Small intestine (tissue), 7 donors: ENCODE measurements at regions not wholly inside any gene's neighbourhood (a gene's known extent, or its start where the extent isn't known, plus 50 kb on each side); places are given as distances from the start of the nearest gene placed in this dataset.
"Not testable (repeated sequence)": the region's sequence is repeated elsewhere in the genome, so short reads cannot be mapped to it uniquely, and the experiment has no call there.

Source experiments
- DNase-seq, 2 donors: peaks; one replicate each; pipeline versions ENCODE4 v3.0.0 to v3.0.0-alpha.2; 2013
- FAIRE-seq: peaks from 2 replicates; lab custom pipeline; 2012; peaks lifted over from hg19 to GRCh38; lab: Jason Lieb, UNC
- H3K27ac ChIP-seq, 3 donors: one replicate each; pipeline ENCODE4 v1.5.1; 2013; ENCODE audit warnings: low read length in 2 of 3, mild to moderate bottlenecking in 2 of 3, control low read depth in 1 of 3, inconsistent platforms in 1 of 3, low read depth in 1 of 3, moderate library complexity in 1 of 3
- H3K27me3 ChIP-seq, 3 donors: one replicate each; pipeline ENCODE4 v1.6.1; 2013; ENCODE audit warnings: low read length in 3 of 3, inconsistent platforms in 1 of 3; ENCODE audit not compliant: control insufficient read depth in 3 of 3, insufficient read depth in 3 of 3
- H3K36me3 ChIP-seq, 3 donors: one replicate each; pipeline ENCODE4 v1.6.1; 2013; ENCODE audit warnings: low read length in 3 of 3, inconsistent platforms in 1 of 3, low read depth in 1 of 3, mild to moderate bottlenecking in 1 of 3, moderate library complexity in 1 of 3; ENCODE audit not compliant: control insufficient read depth in 3 of 3, insufficient read depth in 2 of 3
- H3K4me1 ChIP-seq, 3 donors: one replicate each; pipeline ENCODE4 v1.6.1; 2013; ENCODE audit warnings: low read length in 2 of 3, inconsistent platforms in 1 of 3, low read depth in 1 of 3, mild to moderate bottlenecking in 1 of 3, moderate library complexity in 1 of 3; ENCODE audit not compliant: control insufficient read depth in 3 of 3, insufficient read depth in 2 of 3
- H3K4me3 ChIP-seq, 3 donors: one replicate each; pipeline ENCODE4 v1.5.1; 2013; ENCODE audit warnings: low read length in 3 of 3, control low read depth in 1 of 3, inconsistent platforms in 1 of 3, low read depth in 1 of 3, mild to moderate bottlenecking in 1 of 3, moderate library complexity in 1 of 3
- H3K9me3 ChIP-seq, 2 donors: one replicate each; pipeline ENCODE4 v1.6.1; 2013; ENCODE audit warnings: low read depth in 1 of 2, low read length in 1 of 2; ENCODE audit not compliant: control insufficient read depth in 2 of 2, insufficient read depth in 1 of 2
- WGBS, 3 donors: extraction: QIAGEN DNeasy Blood & Tissue Kit; methylation state at CpG; one replicate each; pipeline ENCODE4 v1.1.7; 2013; 5-methylcytosine and 5-hydroxymethylcytosine counted together
- donor health status: healthy with polysubstance abuse.
- donor health status: control.
- donor health status: control.
- donor health status: Bipolar disorder and iron deficiency.
- donor health status: healthy.

- FAIRE-seq = no peak
- Histone ChIP-seq H3K4me1 (peaks cover 0 to 16% (median 2%) of the 10 kb centered on the region in 3 donors), H3K4me3 (no peak overlapping the region), H3K36me3 (no peaks in the 10 kb centered on the region), H3K27ac (peak overlapping the region in 1 of 3 donors; percentile 3), H3K9me3 (peaks cover 0 to 4% of the 10 kb centered on the region in 2 donors), H3K27me3 (no peaks in the 10 kb centered on the region)
- WGBS, 3 donors = 94 to 97% (median 96%) methylated on average over 3 of the region's 3 CpGs
- DNase-seq = no peak
These were observed 245.9 kb upstream of the IRF2BP2 start for GRCh38 chr1:234855851-234856250.

- Histone ChIP-seq H3K9me3 (no peaks in the 10 kb centered on the region), H3K27ac (no peak overlapping the region), H3K36me3 (no peaks in the 10 kb centered on the region), H3K27me3 (no peaks in the 10 kb centered on the region), H3K4me3 (no peak overlapping the region), H3K4me1 (peaks cover 0 to 12% (median 1%) of the 10 kb centered on the region in 3 donors)
- WGBS, 3 donors = 68 to 86% (median 83%) methylated on average over 1 of the region's 1 CpG
- FAIRE-seq (no peak), DNase-seq (no peak)
These were observed 244.7 kb upstream of the IRF2BP2 start for GRCh38 chr1:234854645-234855039.

GRCh38 chr1:234853906-234854644 lies 244.1 kb upstream of the IRF2BP2 start:
- 79 to 93% (median 89%) methylated on average over 6 of the region's 6 CpGs for WGBS, 3 donors
- FAIRE-seq (no peak), DNase-seq (no peak)
- Histone ChIP-seq H3K36me3 (no peaks in the 10 kb centered on the region), H3K27me3 (no peaks in the 10 kb centered on the region), H3K27ac (no peak overlapping the region), H3K9me3 (no peaks in the 10 kb centered on the region), H3K4me3 (no peak overlapping the region), H3K4me1 (peaks cover 0 to 16% (median 7%) of the 10 kb centered on the region in 3 donors)

- WGBS, 3 donors = 93 to 96% (median 96%) methylated on average over 3 of the region's 3 CpGs
- no peak for DNase-seq
- no peak overlapping the region for H3K27ac ChIP-seq
- no peak for FAIRE-seq
- H3K27me3 ChIP-seq = no peaks in the 10 kb centered on the region
- no peaks in the 10 kb centered on the region for H3K36me3 ChIP-seq
- no peak overlapping the region for H3K4me3 ChIP-seq
- no peaks in the 10 kb centered on the region for H3K9me3 ChIP-seq
- peaks cover 0 to 16% (median 8%) of the 10 kb centered on the region in 3 donors for H3K4me1 ChIP-seq
These were observed 242.7 kb upstream of the IRF2BP2 start for GRCh38 chr1:234852659-234853058.

GRCh38 chr1:234851450-234852438 lies 241.8 kb upstream of the IRF2BP2 start:
- DNase-seq = peak; percentile 45 to 62
- Histone ChIP-seq H3K9me3 (no peaks in the 10 kb centered on the region), H3K36me3 (no peaks in the 10 kb centered on the region), H3K27ac (peak overlapping the region in 2 of 3 donors; percentile 2 to 36), H3K4me1 (peaks cover 0 to 16% (median 8%) of the 10 kb centered on the region in 3 donors), H3K4me3 (no peak overlapping the region), H3K27me3 (no peaks in the 10 kb centered on the region)
- FAIRE-seq = no peak
- 49 to 66% (median 51%) methylated on average over 9 of the region's 9 CpGs for WGBS, 3 donors

- 46 to 53% (median 46%) methylated on average over 8 of the region's 8 CpGs for WGBS, 3 donors
- Histone ChIP-seq H3K36me3 (no peaks in the 10 kb centered on the region), H3K9me3 (no peaks in the 10 kb centered on the region), H3K27me3 (no peaks in the 10 kb centered on the region), H3K4me3 (no peak overlapping the region), H3K4me1 (peaks cover 0 to 16% (median 8%) of the 10 kb centered on the region in 3 donors), H3K27ac (peak overlapping the region in 2 of 3 donors; percentile 36 to 46)
- FAIRE-seq (no peak), DNase-seq (peak; percentile 68 to 71)
These were observed 239.9 kb upstream of the IRF2BP2 start for GRCh38 chr1:234849832-234850231.

GRCh38 chr1:234848972-234849649 lies 239.1 kb upstream of the IRF2BP2 start:
- DNase-seq = no peak
- 61 to 82% (median 76%) methylated on average over 6 of the region's 6 CpGs for WGBS, 3 donors
- Histone ChIP-seq H3K36me3 (no peaks in the 10 kb centered on the region), H3K4me3 (no peak overlapping the region), H3K27me3 (no peaks in the 10 kb centered on the region), H3K27ac (peak overlapping the region in 2 of 3 donors; percentile 46 to 75), H3K4me1 (peaks cover 0 to 16% (median 8%) of the 10 kb centered on the region in 3 donors), H3K9me3 (no peaks in the 10 kb centered on the region)
- FAIRE-seq = no peak

GRCh38 chr1:234846813-234847212 lies 236.8 kb upstream of the IRF2BP2 start:
- WGBS, 3 donors = 91 to 95% (median 93%) methylated on average over 2 of the region's 2 CpGs
- not testable (repeated sequence) for H3K27me3 ChIP-seq, H3K4me3 ChIP-seq, DNase-seq, H3K9me3 ChIP-seq, H3K36me3 ChIP-seq, H3K27ac ChIP-seq, FAIRE-seq
- peaks cover 0 to 12% (median 8%) of the 10 kb centered on the region in 3 donors for H3K4me1 ChIP-seq
